Peyer's patch (tissue), 4 donors: ENCODE measurements at regions not wholly inside any gene's neighbourhood (a gene's known extent, or its start where the extent isn't known, plus 50 kb on each side); places are given as distances from the start of the nearest gene placed in this dataset.

Source experiments
- DNase-seq, 3 donors: peaks; one replicate each; pipeline ENCODE4 v3.0.0-alpha.2; 2017 to 2019
- H3K27ac ChIP-seq, 4 donors: fragments of 200-600 bp; sonication (generic); one replicate each; pipeline ENCODE4 v1.5.1; 2016 to 2019
- H3K27me3 ChIP-seq, 2 donors: fragments of 200-600 bp; sonication (generic); one replicate each; pipeline ENCODE4 v1.5.1; 2019
- H3K36me3 ChIP-seq, 3 donors: fragments of 200-600 bp; sonication (generic); one replicate each; pipeline ENCODE4 v1.5.1; 2016 to 2019
- H3K4me1 ChIP-seq, 4 donors: fragments of 200-600 bp; sonication (generic); one replicate each; pipeline ENCODE4 v1.5.1; 2016 to 2019
- H3K4me3 ChIP-seq, 4 donors: fragments of 200-600 bp; sonication (generic); 1 replicate in 3 of 4; 2 replicates in 1 of 4; pipeline ENCODE4 v1.5.1; 2016 to 2019; ENCODE audit warnings: mild to moderate bottlenecking in 1 of 4
- H3K9me3 ChIP-seq, 4 donors: fragments of 200-600 bp; sonication (generic); one replicate each; pipeline ENCODE4 v1.5.1; 2016 to 2019; ENCODE audit warnings: mild to moderate bottlenecking in 1 of 4
- POLR2A ChIP-seq, 2 donors: fragments of 450-650 bp; IDR thresholded peaks; one replicate each; pipeline ENCODE4 v1.5.1; 2017; ENCODE audit warnings: antibody characterized with exemption in 2 of 2, mild to moderate bottlenecking in 2 of 2, moderate library complexity in 2 of 2
- TF ChIP-seq, protein P1 (sequence below), 6 experiments: fragments of 450-650 bp in 4 of 6; fragments of 200-600 bp in 2 of 6; sonication (generic) in 1 of 6; IDR thresholded peaks; one replicate each; pipeline ENCODE4 v1.5.1; 2017 to 2019; ENCODE audit warnings: antibody characterized with exemption in 6 of 6, mild to moderate bottlenecking in 3 of 6, moderate library complexity in 1 of 6

- Histone ChIP-seq H3K27me3 (no peaks in the 10 kb centered on the region), H3K9me3 (no peaks in the 10 kb centered on the region), H3K4me3 (no peak overlapping the region), H3K4me1 (peaks cover 0 to 11% (median 0%) of the 10 kb centered on the region in 4 donors), H3K36me3 (no peaks in the 10 kb centered on the region), H3K27ac (no peak overlapping the region)
- DNase-seq = no peak
- TF ChIP-seq, protein P1, sequence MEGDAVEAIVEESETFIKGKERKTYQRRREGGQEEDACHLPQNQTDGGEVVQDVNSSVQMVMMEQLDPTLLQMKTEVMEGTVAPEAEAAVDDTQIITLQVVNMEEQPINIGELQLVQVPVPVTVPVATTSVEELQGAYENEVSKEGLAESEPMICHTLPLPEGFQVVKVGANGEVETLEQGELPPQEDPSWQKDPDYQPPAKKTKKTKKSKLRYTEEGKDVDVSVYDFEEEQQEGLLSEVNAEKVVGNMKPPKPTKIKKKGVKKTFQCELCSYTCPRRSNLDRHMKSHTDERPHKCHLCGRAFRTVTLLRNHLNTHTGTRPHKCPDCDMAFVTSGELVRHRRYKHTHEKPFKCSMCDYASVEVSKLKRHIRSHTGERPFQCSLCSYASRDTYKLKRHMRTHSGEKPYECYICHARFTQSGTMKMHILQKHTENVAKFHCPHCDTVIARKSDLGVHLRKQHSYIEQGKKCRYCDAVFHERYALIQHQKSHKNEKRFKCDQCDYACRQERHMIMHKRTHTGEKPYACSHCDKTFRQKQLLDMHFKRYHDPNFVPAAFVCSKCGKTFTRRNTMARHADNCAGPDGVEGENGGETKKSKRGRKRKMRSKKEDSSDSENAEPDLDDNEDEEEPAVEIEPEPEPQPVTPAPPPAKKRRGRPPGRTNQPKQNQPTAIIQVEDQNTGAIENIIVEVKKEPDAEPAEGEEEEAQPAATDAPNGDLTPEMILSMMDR (IDR thresholded peaks at IDR 0.05) = no peak
- TF ChIP-seq POLR2A (IDR thresholded peaks at IDR 0.05) = no peak
Measured at GRCh38 chr4:3368334-3368733, 73.4 kb upstream of the HGFAC start.

DNA sequence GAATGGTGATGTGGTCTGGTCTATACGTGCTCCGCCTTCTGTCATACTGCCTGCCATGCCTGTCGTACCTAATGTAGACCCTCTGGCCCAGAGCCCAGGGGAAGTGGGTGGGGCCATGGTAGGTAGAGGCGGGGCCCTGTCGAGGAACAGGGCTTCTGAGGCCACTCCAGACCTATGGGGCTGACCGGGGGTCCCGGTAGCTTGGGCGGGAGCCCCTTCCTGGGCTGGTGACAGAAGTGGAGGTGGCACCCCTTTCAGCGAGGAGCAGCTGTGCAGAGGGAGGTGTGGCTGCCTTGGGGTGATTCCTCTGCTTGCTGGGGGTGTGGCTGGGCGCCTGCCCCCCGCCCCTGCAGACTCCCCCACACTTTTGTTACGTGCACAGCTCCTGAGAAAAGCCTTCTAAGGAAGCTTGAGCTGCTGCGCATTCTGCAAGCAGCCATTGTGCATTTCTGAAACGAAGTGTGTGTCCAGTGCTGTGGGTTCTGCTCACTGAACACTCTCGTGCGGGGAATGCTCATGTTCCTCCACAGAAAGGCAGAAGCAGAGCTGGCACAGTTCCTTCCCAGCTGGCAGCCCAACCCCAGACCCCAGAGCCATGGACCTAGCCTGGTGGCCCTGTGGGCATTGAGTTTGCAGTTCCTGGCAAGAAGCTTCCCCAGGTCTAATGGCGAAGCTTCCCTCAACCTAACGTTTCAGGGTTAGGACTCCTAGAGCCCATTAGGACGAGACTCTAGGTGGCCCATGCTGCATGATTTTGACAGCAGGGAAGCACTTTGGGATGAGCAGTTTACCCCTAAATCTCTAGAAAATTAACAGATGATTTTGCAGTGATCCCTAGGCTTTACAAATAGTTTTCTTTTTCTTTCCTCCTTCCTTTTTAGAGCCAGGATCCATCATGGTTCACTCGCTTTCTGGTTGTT, 72.7 kb upstream of the HGFAC start:
- Histone ChIP-seq H3K4me3 (peak overlapping the region in 1 of 4 donors; percentile 9), H3K27ac (no peak overlapping the region), H3K9me3 (no peaks in the 10 kb centered on the region)

GRCh38 chr4:3369781-3370674, 71.7 kb upstream of the HGFAC start:
- no peak for TF ChIP-seq POLR2A (IDR thresholded peaks at IDR 0.05)
- TF ChIP-seq, protein P1 (IDR thresholded peaks at IDR 0.05) = no peak
- peaks cover 0 to 11% (median 0%) of the 10 kb centered on the region in 4 donors for H3K4me1 ChIP-seq
- DNase-seq = peak in 1 of 3 donors; percentile 29
- no peak overlapping the region for H3K27ac ChIP-seq
- no peaks in the 10 kb centered on the region for H3K36me3 ChIP-seq
- no peaks in the 10 kb centered on the region for H3K9me3 ChIP-seq
- H3K4me3 ChIP-seq = peak overlapping the region in 2 of 4 donors; percentile 8 to 9
- H3K27me3 ChIP-seq = no peaks in the 10 kb centered on the region

More for the DNA sequence above, 72.7 kb upstream of the HGFAC start:
- peaks cover 0 to 11% (median 0%) of the 10 kb centered on the region in 4 donors for H3K4me1 ChIP-seq
- H3K27me3 ChIP-seq = no peaks in the 10 kb centered on the region
- no peak for TF ChIP-seq POLR2A (IDR thresholded peaks at IDR 0.05)
- TF ChIP-seq, protein P1 (IDR thresholded peaks at IDR 0.05) = no peak
- DNase-seq = peak in 1 of 3 donors; percentile 15
- no peaks in the 10 kb centered on the region for H3K36me3 ChIP-seq

DNA sequence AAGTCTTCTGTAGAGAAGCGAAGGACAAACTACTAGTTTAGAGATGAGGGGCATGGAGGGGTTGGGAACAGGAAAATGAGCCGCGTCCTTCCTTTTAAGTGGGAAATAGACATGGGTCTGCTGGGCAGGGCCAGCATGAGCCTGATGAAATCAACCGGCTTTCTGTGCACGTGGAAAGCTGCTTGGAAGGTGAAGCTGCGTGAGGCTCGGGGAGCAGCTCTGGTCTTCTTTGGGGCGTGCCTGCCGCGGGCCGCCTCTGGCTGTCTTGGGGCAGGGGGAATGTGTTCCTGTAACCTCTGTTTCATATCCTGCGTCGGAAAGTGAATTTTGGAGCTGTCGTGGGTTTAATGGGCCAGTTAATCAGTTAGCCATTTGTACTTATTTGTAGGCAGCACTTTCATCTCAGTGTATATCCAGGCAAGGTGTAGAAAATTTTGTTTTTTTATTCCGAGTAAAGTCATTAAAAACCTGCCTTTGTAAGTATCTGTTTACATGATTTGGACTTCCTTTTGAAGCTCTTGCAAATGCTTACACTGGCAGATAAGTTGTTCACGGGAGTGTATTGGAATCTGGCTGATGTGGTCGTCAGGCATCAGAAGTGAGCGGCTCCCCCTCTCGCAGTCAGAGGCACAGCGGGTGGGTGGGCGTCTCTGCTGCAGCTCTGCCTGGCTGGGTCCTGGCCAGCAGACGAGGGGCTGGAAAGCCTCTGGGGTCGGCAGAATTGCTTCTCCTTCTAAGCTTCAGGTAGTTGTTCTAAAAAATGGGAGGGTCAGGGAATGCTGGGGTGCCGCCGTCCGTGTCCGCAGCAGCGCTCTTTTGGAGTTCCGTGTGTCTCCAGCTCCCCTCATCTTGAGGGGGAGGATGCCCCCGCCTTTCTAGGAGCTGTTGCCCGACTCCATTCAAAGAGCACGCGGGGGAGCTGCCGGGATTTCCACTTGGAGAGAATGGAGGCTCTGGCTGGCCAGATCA, 70.5 kb upstream of the HGFAC start:
- H3K36me3 ChIP-seq = no peaks in the 10 kb centered on the region
- peak in 1 of 3 donors; percentile 13 for DNase-seq
- no peaks in the 10 kb centered on the region for H3K9me3 ChIP-seq
- TF ChIP-seq POLR2A (IDR thresholded peaks at IDR 0.05) = no peak
- TF ChIP-seq, protein P1 (IDR thresholded peaks at IDR 0.05) = no peak
- H3K4me1 ChIP-seq = peaks cover 0 to 11% (median 0%) of the 10 kb centered on the region in 4 donors
- H3K27ac ChIP-seq = no peak overlapping the region
- H3K27me3 ChIP-seq = no peaks in the 10 kb centered on the region
- no peak overlapping the region for H3K4me3 ChIP-seq
